ENCODE measurements at regions not wholly inside any gene's neighbourhood (a gene's known extent, or its start where the extent isn't known, plus 50 kb on each side); places are given as distances from the start of the nearest gene placed in this dataset.

- H3K9me3 ChIP-seq (ENCODE audit: control insufficient read depth in 3 of 3, low read length in 3 of 3), result no peaks in the 10 kb centered on the region
- no peaks in the 10 kb centered on the region for H3K4me1 ChIP-seq (ENCODE audit: control insufficient read depth in 3 of 3, insufficient read depth in 3 of 3, low read length in 3 of 3)
- no peak overlapping the region for H3K9ac ChIP-seq (ENCODE audit: low read depth in 1 of 3, low read length in 3 of 3)
- H3K27ac ChIP-seq (ENCODE audit: low read depth, low read length), result no peak overlapping the region
- H3K27me3 ChIP-seq (ENCODE audit: control insufficient read depth in 3 of 3, insufficient read depth in 3 of 3, low read length in 3 of 3), result no peaks in the 10 kb centered on the region
- no peaks in the 10 kb centered on the region for H3K36me3 ChIP-seq (ENCODE audit: control insufficient read depth in 3 of 3, insufficient read depth in 3 of 3, low read length in 3 of 3)
- H3K4me3 ChIP-seq (ENCODE audit: low read length in 3 of 3), result no peak overlapping the region
Measured at GRCh38 chr5:6845856-6846255, 132.6 kb downstream of the TENT4A start.

- Histone ChIP-seq H3K4me3 (ENCODE audit: low read length in 3 of 3) (no peak overlapping the region), H3K27me3 (ENCODE audit: control insufficient read depth in 3 of 3, insufficient read depth in 3 of 3, low read length in 3 of 3) (no peaks in the 10 kb centered on the region), H3K9me3 (ENCODE audit: control insufficient read depth in 3 of 3, low read length in 3 of 3) (no peaks in the 10 kb centered on the region), H3K27ac (ENCODE audit: low read depth, low read length) (no peak overlapping the region), H3K36me3 (ENCODE audit: control insufficient read depth in 3 of 3, insufficient read depth in 3 of 3, low read length in 3 of 3) (no peaks in the 10 kb centered on the region), H3K9ac (ENCODE audit: low read depth in 1 of 3, low read length in 3 of 3) (no peak overlapping the region), H3K4me1 (ENCODE audit: control insufficient read depth in 3 of 3, insufficient read depth in 3 of 3, low read length in 3 of 3) (no peaks in the 10 kb centered on the region)
Measured at GRCh38 chr5:6847870-6848269, 134.6 kb downstream of the TENT4A start.

- no peaks in the 10 kb centered on the region for H3K36me3 ChIP-seq (ENCODE audit: control insufficient read depth in 3 of 3, insufficient read depth in 3 of 3, low read length in 3 of 3)
- no peak overlapping the region for H3K9ac ChIP-seq (ENCODE audit: low read depth in 1 of 3, low read length in 3 of 3)
- H3K27me3 ChIP-seq (ENCODE audit: control insufficient read depth in 3 of 3, insufficient read depth in 3 of 3, low read length in 3 of 3), result no peaks in the 10 kb centered on the region
- no peak overlapping the region for H3K27ac ChIP-seq (ENCODE audit: low read depth, low read length)
- H3K9me3 ChIP-seq (ENCODE audit: control insufficient read depth in 3 of 3, low read length in 3 of 3), result no peaks in the 10 kb centered on the region
- H3K4me1 ChIP-seq (ENCODE audit: control insufficient read depth in 3 of 3, insufficient read depth in 3 of 3, low read length in 3 of 3), result no peaks in the 10 kb centered on the region
- no peak overlapping the region for H3K4me3 ChIP-seq (ENCODE audit: low read length in 3 of 3)
Measured at GRCh38 chr5:6849316-6850105, 136.3 kb downstream of the TENT4A start.

- Histone ChIP-seq H3K4me1 (ENCODE audit: control insufficient read depth in 3 of 3, insufficient read depth in 3 of 3, low read length in 3 of 3) (no peaks in the 10 kb centered on the region), H3K9me3 (ENCODE audit: control insufficient read depth in 3 of 3, low read length in 3 of 3) (no peaks in the 10 kb centered on the region), H3K27ac (ENCODE audit: low read depth, low read length) (no peak overlapping the region), H3K4me3 (ENCODE audit: low read length in 3 of 3) (no peak overlapping the region), H3K27me3 (ENCODE audit: control insufficient read depth in 3 of 3, insufficient read depth in 3 of 3, low read length in 3 of 3) (no peaks in the 10 kb centered on the region), H3K36me3 (ENCODE audit: control insufficient read depth in 3 of 3, insufficient read depth in 3 of 3, low read length in 3 of 3) (no peaks in the 10 kb centered on the region), H3K9ac (ENCODE audit: low read depth in 1 of 3, low read length in 3 of 3) (no peak overlapping the region)
Measured at GRCh38 chr5:6850106-6850432, 136.8 kb downstream of the TENT4A start.

GRCh38 chr5:6856653-6857052, 143.4 kb downstream of the TENT4A start:
- Histone ChIP-seq H3K4me3 (ENCODE audit: low read length in 3 of 3) (no peak overlapping the region), H3K27ac (ENCODE audit: low read depth, low read length) (no peak overlapping the region), H3K9ac (ENCODE audit: low read depth in 1 of 3, low read length in 3 of 3) (no peak overlapping the region)

GRCh38 chr5:6858419-6858818, 145.2 kb downstream of the TENT4A start:
- peaks cover 7 to 17% (median 15%) of the 10 kb centered on the region in 3 donors for H3K4me1 ChIP-seq (ENCODE audit: control insufficient read depth in 3 of 3, insufficient read depth in 3 of 3, low read length in 3 of 3)
- no peaks in the 10 kb centered on the region for H3K36me3 ChIP-seq (ENCODE audit: control insufficient read depth in 3 of 3, insufficient read depth in 3 of 3, low read length in 3 of 3)
- peaks cover 0 to 2% (median 0%) of the 10 kb centered on the region in 3 donors for H3K9me3 ChIP-seq (ENCODE audit: control insufficient read depth in 3 of 3, low read length in 3 of 3)
- no peak overlapping the region for H3K27ac ChIP-seq (ENCODE audit: low read depth, low read length)
- H3K4me3 ChIP-seq (ENCODE audit: low read length in 3 of 3), result peak overlapping the region; percentile 35 to 45 (median 35)
- H3K9ac ChIP-seq (ENCODE audit: low read depth in 1 of 3, low read length in 3 of 3), result peak overlapping the region in 1 of 3 donors; percentile 54
- no peaks in the 10 kb centered on the region for H3K27me3 ChIP-seq (ENCODE audit: control insufficient read depth in 3 of 3, insufficient read depth in 3 of 3, low read length in 3 of 3)

More at GRCh38 chr5:6856653-6857052, 143.4 kb downstream of the TENT4A start:
- Histone ChIP-seq H3K36me3 (ENCODE audit: control insufficient read depth in 3 of 3, insufficient read depth in 3 of 3, low read length in 3 of 3) (no peaks in the 10 kb centered on the region), H3K27me3 (ENCODE audit: control insufficient read depth in 3 of 3, insufficient read depth in 3 of 3, low read length in 3 of 3) (no peaks in the 10 kb centered on the region), H3K9me3 (ENCODE audit: control insufficient read depth in 3 of 3, low read length in 3 of 3) (peaks cover 0 to 2% (median 0%) of the 10 kb centered on the region in 3 donors), H3K4me1 (ENCODE audit: control insufficient read depth in 3 of 3, insufficient read depth in 3 of 3, low read length in 3 of 3) (peaks cover 7 to 17% (median 15%) of the 10 kb centered on the region in 3 donors)

- H3K36me3 ChIP-seq (ENCODE audit: control insufficient read depth in 3 of 3, insufficient read depth in 3 of 3, low read length in 3 of 3), result no peaks in the 10 kb centered on the region
- peak overlapping the region in 1 of 3 donors; percentile 54 for H3K9ac ChIP-seq (ENCODE audit: low read depth in 1 of 3, low read length in 3 of 3)
- peak overlapping the region; percentile 35 to 45 (median 35) for H3K4me3 ChIP-seq (ENCODE audit: low read length in 3 of 3)
- H3K27ac ChIP-seq (ENCODE audit: low read depth, low read length), result peak overlapping the region; percentile 23
- peaks cover 0 to 2% (median 0%) of the 10 kb centered on the region in 3 donors for H3K9me3 ChIP-seq (ENCODE audit: control insufficient read depth in 3 of 3, low read length in 3 of 3)
- H3K4me1 ChIP-seq (ENCODE audit: control insufficient read depth in 3 of 3, insufficient read depth in 3 of 3, low read length in 3 of 3), result peaks cover 7 to 17% (median 15%) of the 10 kb centered on the region in 3 donors
- no peaks in the 10 kb centered on the region for H3K27me3 ChIP-seq (ENCODE audit: control insufficient read depth in 3 of 3, insufficient read depth in 3 of 3, low read length in 3 of 3)
Measured at GRCh38 chr5:6859023-6859422, 145.8 kb downstream of the TENT4A start.

- Histone ChIP-seq H3K36me3 (ENCODE audit: control insufficient read depth in 3 of 3, insufficient read depth in 3 of 3, low read length in 3 of 3) (no peaks in the 10 kb centered on the region), H3K4me1 (ENCODE audit: control insufficient read depth in 3 of 3, insufficient read depth in 3 of 3, low read length in 3 of 3) (peaks cover 7 to 17% (median 15%) of the 10 kb centered on the region in 3 donors), H3K27ac (ENCODE audit: low read depth, low read length) (no peak overlapping the region), H3K4me3 (ENCODE audit: low read length in 3 of 3) (no peak overlapping the region), H3K9ac (ENCODE audit: low read depth in 1 of 3, low read length in 3 of 3) (no peak overlapping the region), H3K9me3 (ENCODE audit: control insufficient read depth in 3 of 3, low read length in 3 of 3) (peaks cover 0 to 2% (median 0%) of the 10 kb centered on the region in 3 donors), H3K27me3 (ENCODE audit: control insufficient read depth in 3 of 3, insufficient read depth in 3 of 3, low read length in 3 of 3) (no peaks in the 10 kb centered on the region)
Measured at GRCh38 chr5:6859951-6860638, 146.9 kb downstream of the TENT4A start.

- Histone ChIP-seq H3K27me3 (ENCODE audit: control insufficient read depth in 3 of 3, insufficient read depth in 3 of 3, low read length in 3 of 3) (no peaks in the 10 kb centered on the region), H3K36me3 (ENCODE audit: control insufficient read depth in 3 of 3, insufficient read depth in 3 of 3, low read length in 3 of 3) (no peaks in the 10 kb centered on the region), H3K27ac (ENCODE audit: low read depth, low read length) (no peak overlapping the region), H3K9ac (ENCODE audit: low read depth in 1 of 3, low read length in 3 of 3) (no peak overlapping the region), H3K9me3 (ENCODE audit: control insufficient read depth in 3 of 3, low read length in 3 of 3) (peaks cover 0 to 2% (median 0%) of the 10 kb centered on the region in 3 donors), H3K4me3 (ENCODE audit: low read length in 3 of 3) (no peak overlapping the region), H3K4me1 (ENCODE audit: control insufficient read depth in 3 of 3, insufficient read depth in 3 of 3, low read length in 3 of 3) (peaks cover 7 to 17% (median 15%) of the 10 kb centered on the region in 3 donors)
Measured at GRCh38 chr5:6861036-6861435, 147.8 kb downstream of the TENT4A start.

GRCh38 chr5:6861667-6862066, 148.4 kb downstream of the TENT4A start:
- H3K9ac ChIP-seq (ENCODE audit: low read depth in 1 of 3, low read length in 3 of 3), result no peak overlapping the region

More at GRCh38 chr5:6861667-6862066, 148.4 kb downstream of the TENT4A start:
- Histone ChIP-seq H3K27ac (ENCODE audit: low read depth, low read length) (no peak overlapping the region), H3K36me3 (ENCODE audit: control insufficient read depth in 3 of 3, insufficient read depth in 3 of 3, low read length in 3 of 3) (no peaks in the 10 kb centered on the region), H3K4me1 (ENCODE audit: control insufficient read depth in 3 of 3, insufficient read depth in 3 of 3, low read length in 3 of 3) (peaks cover 7 to 17% (median 15%) of the 10 kb centered on the region in 3 donors), H3K4me3 (ENCODE audit: low read length in 3 of 3) (no peak overlapping the region), H3K9me3 (ENCODE audit: control insufficient read depth in 3 of 3, low read length in 3 of 3) (peaks cover 0 to 2% (median 0%) of the 10 kb centered on the region in 3 donors), H3K27me3 (ENCODE audit: control insufficient read depth in 3 of 3, insufficient read depth in 3 of 3, low read length in 3 of 3) (no peaks in the 10 kb centered on the region)

Data from skeletal muscle tissue (tissue), 3 donors.